ENCODE measurements at regions not wholly inside any gene's neighbourhood (a gene's known extent, or its start where the extent isn't known, plus 50 kb on each side); places are given as distances from the start of the nearest gene placed in this dataset.

- in situ Hi-C loops (cut with HindIII; ENCODE audit: low sequenced_read_pairs) = no loop called here
These were observed 255.5 kb downstream of the SNX10 start for GRCh38 chr7:26547156-26547555.

- in situ Hi-C loops (cut with HindIII; ENCODE audit: low sequenced_read_pairs) = no loop called here
These were observed 257.8 kb downstream of the SNX10 start for GRCh38 chr7:26549281-26549944.

- in situ Hi-C loops (cut with HindIII; ENCODE audit: low sequenced_read_pairs) = no loop called here
These were observed 258.8 kb downstream of the SNX10 start for GRCh38 chr7:26550492-26550891.

- in situ Hi-C loops (cut with HindIII; ENCODE audit: low sequenced_read_pairs) = no loop called here
These were observed 260.1 kb downstream of the SNX10 start for GRCh38 chr7:26551740-26552139.

- in situ Hi-C loops (cut with HindIII; ENCODE audit: low sequenced_read_pairs) = no loop called here
These were observed 261.5 kb downstream of the SNX10 start for GRCh38 chr7:26553128-26553527.

GRCh38 chr7:26553582-26553981, 261.9 kb downstream of the SNX10 start:
- in situ Hi-C loops (cut with HindIII; ENCODE audit: low sequenced_read_pairs) = no loop called here

- in situ Hi-C loops (cut with HindIII; ENCODE audit: low sequenced_read_pairs) = no loop called here
These were observed 263.3 kb downstream of the SNX10 start for GRCh38 chr7:26554952-26555351.

- in situ Hi-C loops (cut with HindIII; ENCODE audit: low sequenced_read_pairs) = no loop called here
These were observed 264.6 kb downstream of the SNX10 start for GRCh38 chr7:26556061-26556881.

GRCh38 chr7:26560526-26561256, 269.0 kb downstream of the SNX10 start:
- in situ Hi-C loops (cut with HindIII; ENCODE audit: low sequenced_read_pairs) = no loop called here

- in situ Hi-C loops (cut with HindIII; ENCODE audit: low sequenced_read_pairs) = no loop called here
These were observed 271.2 kb downstream of the SNX10 start for GRCh38 chr7:26562841-26563240.

GRCh38 chr7:26563406-26563805, 271.7 kb downstream of the SNX10 start:
- in situ Hi-C loops (cut with HindIII; ENCODE audit: low sequenced_read_pairs) = no loop called here

GRCh38 chr7:26567266-26567665, 275.6 kb downstream of the SNX10 start:
- in situ Hi-C loops (cut with HindIII; ENCODE audit: low sequenced_read_pairs) = no loop called here

GRCh38 chr7:26574476-26574875, 282.8 kb downstream of the SNX10 start:
- in situ Hi-C loops (cut with HindIII; ENCODE audit: low sequenced_read_pairs) = no loop called here

GRCh38 chr7:26580064-26580591, 284.3 kb downstream of the SKAP2 start:
- in situ Hi-C loops (cut with HindIII; ENCODE audit: low sequenced_read_pairs) = loop anchor here (5.0 kb wide), 2 partner anchors 47 to 68 kb away; no protein-coding TSS in a partner anchor

- in situ Hi-C loops (cut with HindIII; ENCODE audit: low sequenced_read_pairs) = loop anchor here (5.0 kb wide), 2 partner anchors 47 to 68 kb away; no protein-coding TSS in a partner anchor
These were observed 283.7 kb downstream of the SKAP2 start for GRCh38 chr7:26580711-26581110.

GRCh38 chr7:26583094-26583648, 281.2 kb downstream of the SKAP2 start:
- in situ Hi-C loops (cut with HindIII; ENCODE audit: low sequenced_read_pairs) = loop anchor here (5.0 kb wide), 2 partner anchors 44 to 71 kb away; no protein-coding TSS in a partner anchor

GRCh38 chr7:26584326-26584725, 280.1 kb downstream of the SKAP2 start:
- in situ Hi-C loops (cut with HindIII; ENCODE audit: low sequenced_read_pairs) = loop anchor here (5.0 kb wide), 2 partner anchors 43 to 72 kb away; no protein-coding TSS in a partner anchor

- in situ Hi-C loops (cut with HindIII; ENCODE audit: low sequenced_read_pairs) = loop anchor here (5.0 kb wide), 2 partner anchors 42 to 73 kb away; no protein-coding TSS in a partner anchor
These were observed 279.3 kb downstream of the SKAP2 start for GRCh38 chr7:26584987-26585665.

GRCh38 chr7:26587536-26587935, 276.9 kb downstream of the SKAP2 start:
- in situ Hi-C loops (cut with HindIII; ENCODE audit: low sequenced_read_pairs) = no loop called here

- in situ Hi-C loops (cut with HindIII; ENCODE audit: low sequenced_read_pairs) = no loop called here
These were observed 275.9 kb downstream of the SKAP2 start for GRCh38 chr7:26588511-26588910.

All from endothelial cell of hepatic sinusoid (primary cell).